ENCODE measurements at regions not wholly inside any gene's neighbourhood (a gene's known extent, or its start where the extent isn't known, plus 50 kb on each side); places are given as distances from the start of the nearest gene placed in this dataset.

GRCh38 chr6:78400076-78400475, 467.3 kb upstream of the IRAK1BP1 start:
- Mint-ChIP-seq H3K4me3 (no peak overlapping the region), H3K9me3 (peaks cover 12 to 17% of the 10 kb centered on the region in 2 donors), H3K4me1 (no peaks in the 10 kb centered on the region), H3K27ac (no peak overlapping the region), H3K27me3 (no peaks in the 10 kb centered on the region)
- no peak for ATAC-seq
- no peak for DNase-seq

- H3K27me3 Mint-ChIP-seq, result no peaks in the 10 kb centered on the region
- no peak for ATAC-seq
- H3K4me1 Mint-ChIP-seq, result no peaks in the 10 kb centered on the region
- no peak overlapping the region for H3K4me3 Mint-ChIP-seq
- peaks cover 12 to 17% of the 10 kb centered on the region in 2 donors for H3K9me3 Mint-ChIP-seq
- no peak overlapping the region for H3K27ac Mint-ChIP-seq
- DNase-seq, result no peak
These were observed 440.0 kb upstream of the IRAK1BP1 start for GRCh38 chr6:78427386-78427785.

GRCh38 chr6:78430521-78430920, 436.8 kb upstream of the IRAK1BP1 start:
- no peaks in the 10 kb centered on the region for H3K27me3 Mint-ChIP-seq
- ATAC-seq, result no peak
- H3K27ac Mint-ChIP-seq, result no peak overlapping the region
- H3K4me3 Mint-ChIP-seq, result no peak overlapping the region
- no peak for DNase-seq
- H3K4me1 Mint-ChIP-seq, result no peaks in the 10 kb centered on the region
- peaks cover 3 to 5% of the 10 kb centered on the region in 2 donors for H3K9me3 Mint-ChIP-seq

- Mint-ChIP-seq H3K9me3 (no peaks in the 10 kb centered on the region), H3K27ac (no peak overlapping the region), H3K4me3 (no peak overlapping the region), H3K4me1 (no peaks in the 10 kb centered on the region), H3K27me3 (no peaks in the 10 kb centered on the region)
- no peak for ATAC-seq
- no peak for DNase-seq
These were observed 431.7 kb upstream of the IRAK1BP1 start for GRCh38 chr6:78435671-78436070.

- Mint-ChIP-seq H3K27me3 (no peaks in the 10 kb centered on the region), H3K4me1 (no peaks in the 10 kb centered on the region), H3K27ac (no peak overlapping the region), H3K4me3 (no peak overlapping the region), H3K9me3 (no peaks in the 10 kb centered on the region)
- DNase-seq, result no peak
- no peak for ATAC-seq
These were observed 431.0 kb upstream of the IRAK1BP1 start for GRCh38 chr6:78436335-78436734.

GRCh38 chr6:78438135-78438534, 429.2 kb upstream of the IRAK1BP1 start:
- Mint-ChIP-seq H3K27ac (no peak overlapping the region), H3K4me3 (no peak overlapping the region), H3K4me1 (no peaks in the 10 kb centered on the region), H3K9me3 (no peaks in the 10 kb centered on the region), H3K27me3 (no peaks in the 10 kb centered on the region)
- ATAC-seq, result no peak
- no peak for DNase-seq

- no peak for ATAC-seq
- Mint-ChIP-seq H3K4me1 (no peaks in the 10 kb centered on the region), H3K27ac (no peak overlapping the region), H3K27me3 (no peaks in the 10 kb centered on the region), H3K9me3 (peaks cover 0 to 11% of the 10 kb centered on the region in 2 donors), H3K4me3 (no peak overlapping the region)
- DNase-seq, result no peak
These were observed 406.6 kb upstream of the IRAK1BP1 start for GRCh38 chr6:78460711-78461110.

- ATAC-seq (no peak), DNase-seq (no peak)
- no peaks in the 10 kb centered on the region for H3K4me1 Mint-ChIP-seq
- H3K4me3 Mint-ChIP-seq, result no peak overlapping the region
- H3K9me3 Mint-ChIP-seq, result peaks cover 0 to 6% of the 10 kb centered on the region in 2 donors
- H3K27me3 Mint-ChIP-seq, result no peaks in the 10 kb centered on the region
- H3K27ac Mint-ChIP-seq, result no peak overlapping the region
These were observed 404.6 kb upstream of the IRAK1BP1 start for GRCh38 chr6:78462728-78463127.

- Mint-ChIP-seq H3K9me3 (peaks cover 10 to 15% of the 10 kb centered on the region in 2 donors), H3K4me1 (no peaks in the 10 kb centered on the region)
- no peak for ATAC-seq
These were observed 402.2 kb upstream of the IRAK1BP1 start for GRCh38 chr6:78465059-78465634.

GRCh38 chr6:78476561-78476960, 390.8 kb upstream of the IRAK1BP1 start:
- ATAC-seq (no peak), DNase-seq (no peak)
- no peaks in the 10 kb centered on the region for H3K4me1 Mint-ChIP-seq
- peaks cover 4 to 12% of the 10 kb centered on the region in 2 donors for H3K9me3 Mint-ChIP-seq
- no peaks in the 10 kb centered on the region for H3K27me3 Mint-ChIP-seq
- H3K27ac Mint-ChIP-seq, result no peak overlapping the region
- H3K4me3 Mint-ChIP-seq, result no peak overlapping the region

More at GRCh38 chr6:78465059-78465634, 402.2 kb upstream of the IRAK1BP1 start:
- no peak overlapping the region for H3K27ac Mint-ChIP-seq
- H3K4me3 Mint-ChIP-seq, result no peak overlapping the region
- H3K27me3 Mint-ChIP-seq, result no peaks in the 10 kb centered on the region
- DNase-seq, result no peak

GRCh38 chr6:78482801-78483552, 384.4 kb upstream of the IRAK1BP1 start:
- no peak overlapping the region for H3K4me3 Mint-ChIP-seq
- ATAC-seq (no peak), DNase-seq (no peak)
- no peaks in the 10 kb centered on the region for H3K27me3 Mint-ChIP-seq
- no peak overlapping the region for H3K27ac Mint-ChIP-seq
- H3K4me1 Mint-ChIP-seq, result no peaks in the 10 kb centered on the region
- H3K9me3 Mint-ChIP-seq, result peaks cover 4 to 12% of the 10 kb centered on the region in 2 donors

GRCh38 chr6:78483553-78484197, 383.7 kb upstream of the IRAK1BP1 start:
- ATAC-seq (no peak), DNase-seq (no peak)
- Mint-ChIP-seq H3K27me3 (no peaks in the 10 kb centered on the region), H3K27ac (no peak overlapping the region), H3K4me1 (no peaks in the 10 kb centered on the region), H3K9me3 (peaks cover 4 to 5% of the 10 kb centered on the region in 2 donors), H3K4me3 (no peak overlapping the region)

GRCh38 chr6:78484198-78485064, 382.9 kb upstream of the IRAK1BP1 start:
- H3K27me3 Mint-ChIP-seq, result no peaks in the 10 kb centered on the region
- H3K27ac Mint-ChIP-seq, result no peak overlapping the region
- DNase-seq, result no peak
- ATAC-seq, result no peak
- H3K4me1 Mint-ChIP-seq, result no peaks in the 10 kb centered on the region
- H3K9me3 Mint-ChIP-seq, result peaks cover 0 to 4% of the 10 kb centered on the region in 2 donors
- H3K4me3 Mint-ChIP-seq, result no peak overlapping the region

- Mint-ChIP-seq H3K4me3 (no peak overlapping the region), H3K27me3 (no peaks in the 10 kb centered on the region), H3K27ac (no peak overlapping the region), H3K4me1 (no peaks in the 10 kb centered on the region), H3K9me3 (no peaks in the 10 kb centered on the region)
- no peak for DNase-seq
- no peak for ATAC-seq
These were observed 379.9 kb upstream of the IRAK1BP1 start for GRCh38 chr6:78487401-78487800.

- Mint-ChIP-seq H3K4me3 (no peak overlapping the region), H3K27ac (no peak overlapping the region), H3K27me3 (no peaks in the 10 kb centered on the region), H3K4me1 (no peaks in the 10 kb centered on the region), H3K9me3 (no peaks in the 10 kb centered on the region)
- no peak for ATAC-seq
- no peak for DNase-seq
These were observed 377.5 kb upstream of the IRAK1BP1 start for GRCh38 chr6:78489874-78490273.

Data from stimulated activated naive CD8-positive, alpha-beta T cell treated with anti-CD3 and anti-CD28 coated beads, Interleukin-15, amount 100 ng/mL, for 72 hours (primary cell).